ENCODE measurements at regions not wholly inside any gene's neighbourhood (a gene's known extent, or its start where the extent isn't known, plus 50 kb on each side); places are given as distances from the start of the nearest gene placed in this dataset.

GRCh38 chr2:11054783-11055678, 100.2 kb upstream of the SLC66A3 start:
- no peak overlapping the region for H3K27ac Mint-ChIP-seq
- peaks cover 10% of the 10 kb centered on the region for H3K27me3 Mint-ChIP-seq
- H3K4me3 Mint-ChIP-seq, result no peak overlapping the region
- intact Hi-C loops (cut with DNase I, micrococcal nuclease), result no loop called here
- H3K36me3 Mint-ChIP-seq (ENCODE audit: low read depth), result no peaks in the 10 kb centered on the region
- Histone ChIP-seq H3K27me3 (ENCODE audit: control insufficient read depth in 1 of 2, insufficient read depth in 2 of 2, low read length in 2 of 2) (peaks cover 2 to 5% of the 10 kb centered on the region in 2 experiments), H3K27ac (ENCODE audit: low read depth in 1 of 2, low read length in 2 of 2) (no peak overlapping the region), H3K4me1 (ENCODE audit: insufficient read depth, low read length) (no peaks in the 10 kb centered on the region), H3K36me3 (ENCODE audit: insufficient read depth, low read length) (no peaks in the 10 kb centered on the region), H3K9me3 (ENCODE audit: control insufficient read depth in 1 of 2, insufficient read depth in 1 of 2, low read length in 2 of 2) (no peaks in the 10 kb centered on the region), H3K4me3 (ENCODE audit: low read length) (no peak overlapping the region)
- H3K9me3 Mint-ChIP-seq, result no peaks in the 10 kb centered on the region
- POLR2A ChIA-PET, result no interaction called here
- H3K4me1 Mint-ChIP-seq (ENCODE audit: low read depth), result no peaks in the 10 kb centered on the region
- no peak for TF ChIP-seq CTCF (IDR thresholded peaks at IDR 0.05)
- DNase-seq (no peak), ATAC-seq (ENCODE audit: poor library complexity) (no peak)
- CTCF ChIA-PET, result no interaction called here

DNA sequence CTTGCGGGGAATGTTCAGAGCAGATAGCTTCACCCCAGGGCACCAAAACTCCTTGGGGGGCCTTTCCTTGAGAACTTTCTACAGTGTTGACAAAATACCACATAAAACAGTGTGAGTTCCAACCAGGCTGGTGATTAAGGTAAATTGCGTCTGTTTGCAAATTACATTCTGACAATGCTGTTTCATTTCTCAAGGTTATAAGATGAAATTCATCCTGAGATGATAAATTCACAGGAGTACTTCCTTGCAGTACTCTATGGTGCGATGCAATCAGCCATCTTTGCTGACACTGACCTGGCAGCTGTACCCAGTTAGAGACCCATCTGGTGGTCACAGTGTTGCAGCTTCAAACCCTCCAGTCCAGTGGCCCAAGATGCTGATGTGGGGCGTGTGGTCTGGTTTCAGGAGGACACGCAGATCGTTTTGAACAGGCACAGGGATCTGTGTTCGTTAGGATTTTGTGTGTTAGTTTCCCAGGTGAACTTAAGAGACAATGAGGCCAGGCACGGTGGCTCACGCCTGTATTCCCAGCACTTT, 99.5 kb upstream of the SLC66A3 start:
- H3K27me3 ChIP-seq (ENCODE audit: control insufficient read depth in 1 of 2, insufficient read depth in 2 of 2, low read length in 2 of 2), result peaks cover 2 to 5% of the 10 kb centered on the region in 2 experiments
- no peak for TF ChIP-seq CTCF (IDR thresholded peaks at IDR 0.05)
- DNase-seq (no peak), ATAC-seq (ENCODE audit: poor library complexity) (no peak)
- no peak overlapping the region for H3K4me3 Mint-ChIP-seq
- ChIA-PET CTCF (no interaction called here), POLR2A (no interaction called here)
- H3K9me3 ChIP-seq (ENCODE audit: control insufficient read depth in 1 of 2, insufficient read depth in 1 of 2, low read length in 2 of 2), result peaks cover 0 to 6% of the 10 kb centered on the region in 2 experiments
- H3K27me3 Mint-ChIP-seq, result peaks cover 10% of the 10 kb centered on the region
- H3K9me3 Mint-ChIP-seq, result no peaks in the 10 kb centered on the region
- H3K4me1 ChIP-seq (ENCODE audit: insufficient read depth, low read length), result no peaks in the 10 kb centered on the region
- H3K27ac ChIP-seq (ENCODE audit: low read depth in 1 of 2, low read length in 2 of 2), result no peak overlapping the region
- intact Hi-C loops (cut with DNase I, micrococcal nuclease), result no loop called here
- no peak overlapping the region for H3K27ac Mint-ChIP-seq
- H3K36me3 Mint-ChIP-seq (ENCODE audit: low read depth), result no peaks in the 10 kb centered on the region
- no peaks in the 10 kb centered on the region for H3K4me1 Mint-ChIP-seq (ENCODE audit: low read depth)
- no peak overlapping the region for H3K4me3 ChIP-seq (ENCODE audit: low read length)
- no peaks in the 10 kb centered on the region for H3K36me3 ChIP-seq (ENCODE audit: insufficient read depth, low read length)

DNA sequence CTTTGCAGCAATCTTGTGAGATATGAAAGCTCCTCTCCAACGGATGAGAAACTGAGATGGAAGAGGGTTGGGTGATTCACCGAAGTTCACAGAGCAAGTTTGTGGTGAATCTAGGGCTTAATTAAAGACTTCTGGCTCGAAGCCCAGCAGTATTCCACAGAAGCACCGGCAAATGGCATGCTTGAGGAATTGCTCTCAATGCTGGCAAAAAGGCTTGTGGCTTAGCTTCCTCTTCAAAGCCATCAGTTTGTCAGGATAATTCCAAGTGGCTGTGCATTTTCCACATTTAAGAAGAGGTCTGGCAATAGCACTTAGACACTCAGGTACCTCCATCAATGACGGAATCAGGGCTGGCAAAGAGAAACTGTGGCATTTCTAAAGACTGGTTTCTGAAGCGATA, 98.7 kb upstream of the SLC66A3 start:
- peaks cover 0 to 10% of the 10 kb centered on the region in 2 experiments for H3K9me3 ChIP-seq (ENCODE audit: control insufficient read depth in 1 of 2, insufficient read depth in 1 of 2, low read length in 2 of 2)
- DNase-seq, result no peak
- no peak overlapping the region for H3K4me3 Mint-ChIP-seq
- no peak overlapping the region for H3K4me3 ChIP-seq (ENCODE audit: low read length)
- no peaks in the 10 kb centered on the region for H3K36me3 Mint-ChIP-seq (ENCODE audit: low read depth)
- no peak for TF ChIP-seq CTCF (IDR thresholded peaks at IDR 0.05)
- no peaks in the 10 kb centered on the region for H3K4me1 Mint-ChIP-seq (ENCODE audit: low read depth)
- no peak for ATAC-seq (ENCODE audit: poor library complexity)
- H3K36me3 ChIP-seq (ENCODE audit: insufficient read depth, low read length), result no peaks in the 10 kb centered on the region
- ChIA-PET CTCF (no interaction called here), POLR2A (interaction anchor here (0.7 kb wide), 1 partner anchor 48 kb away, joined by 3 read pairs; no protein-coding TSS in a partner anchor)
- no peaks in the 10 kb centered on the region for H3K4me1 ChIP-seq (ENCODE audit: insufficient read depth, low read length)
- peaks cover 2 to 5% of the 10 kb centered on the region in 2 experiments for H3K27me3 ChIP-seq (ENCODE audit: control insufficient read depth in 1 of 2, insufficient read depth in 2 of 2, low read length in 2 of 2)
- H3K27ac Mint-ChIP-seq, result no peak overlapping the region
- H3K27ac ChIP-seq (ENCODE audit: low read depth in 1 of 2, low read length in 2 of 2), result no peak overlapping the region
- peaks cover 8% of the 10 kb centered on the region for H3K27me3 Mint-ChIP-seq
- H3K9me3 Mint-ChIP-seq, result peaks cover 3% of the 10 kb centered on the region
- intact Hi-C loops (cut with DNase I, micrococcal nuclease), result no loop called here
